ENCODE measurements at regions not wholly inside any gene's neighbourhood (a gene's known extent, or its start where the extent isn't known, plus 50 kb on each side); places are given as distances from the start of the nearest gene placed in this dataset.

- no peak overlapping the region for H3K27ac ChIP-seq (ENCODE audit: low read length)
- H3K4me2 ChIP-seq (ENCODE audit: low read length), result no peak overlapping the region
- no peak for DNase-seq
- intact Hi-C loops (cut with micrococcal nuclease), result no loop called here
- peaks cover 21% of the 10 kb centered on the region for H3K4me1 ChIP-seq (ENCODE audit: insufficient read depth, low read length)
- H3K9me3 ChIP-seq (ENCODE audit: low read length), result no peaks in the 10 kb centered on the region
- H3K9ac ChIP-seq (ENCODE audit: low read length), result no peak overlapping the region
- H3K9me2 ChIP-seq (replicated peaks; ENCODE audit: low read length), result no peaks in the 10 kb centered on the region
- H4K20me1 ChIP-seq (ENCODE audit: low read length), result no peaks in the 10 kb centered on the region
- ChIA-PET POLR2A (ENCODE audit: unreplicated experiment) (no interaction called here), CTCF (no interaction called here)
- no peak for ATAC-seq
- no peak overlapping the region for H2AFZ ChIP-seq (ENCODE audit: low read length)
- no peak for TF ChIP-seq EZH2 (IDR thresholded peaks at IDR 0.05; ENCODE audit: low read length, unreplicated experiment)
- TF ChIP-seq CTCF (conservative IDR thresholded peaks at IDR 0.05; ENCODE audit: low read depth, low read length), result no peak
- no peak for TF ChIP-seq EZH2phosphoT487 (IDR thresholded peaks at IDR 0.05; ENCODE audit: borderline replicate concordance, low read length)
- no peaks in the 10 kb centered on the region for H3K36me3 ChIP-seq (ENCODE audit: low read depth, low read length)
- no peaks in the 10 kb centered on the region for H3K27me3 ChIP-seq (ENCODE audit: low read length)
- no peaks in the 10 kb centered on the region for H3K79me2 ChIP-seq (ENCODE audit: low read length)
- no TSS peak for BruUV-seq (replicated peaks)
- H3K4me3 ChIP-seq (ENCODE audit: low read length), result no peak overlapping the region
- H3F3A ChIP-seq (ENCODE audit: low read length, unreplicated experiment), result no peaks in the 10 kb centered on the region
Measured at GRCh38 chr16:65545413-65545956, 423.6 kb upstream of the CDH11 start.

- CTCF ChIA-PET, result no interaction called here
- ATAC-seq, result no peak
- DNase-seq, result no peak
- Histone ChIP-seq H3K27me3 (ENCODE audit: low read length) (no peaks in the 10 kb centered on the region), H3K36me3 (ENCODE audit: low read depth, low read length) (no peaks in the 10 kb centered on the region), H3K4me1 (ENCODE audit: insufficient read depth, low read length) (peaks cover 28% of the 10 kb centered on the region), H3K9me2 (replicated peaks; ENCODE audit: low read length) (no peaks in the 10 kb centered on the region), H4K20me1 (ENCODE audit: low read length) (no peaks in the 10 kb centered on the region), H3F3A (ENCODE audit: low read length, unreplicated experiment) (no peaks in the 10 kb centered on the region), H3K79me2 (ENCODE audit: low read length) (no peaks in the 10 kb centered on the region), H3K4me2 (ENCODE audit: low read length) (no peak overlapping the region), H3K27ac (ENCODE audit: low read length) (no peak overlapping the region), H3K9me3 (ENCODE audit: low read length) (no peaks in the 10 kb centered on the region), H2AFZ (ENCODE audit: low read length) (no peak overlapping the region), H3K9ac (ENCODE audit: low read length) (no peak overlapping the region), H3K4me3 (ENCODE audit: low read length) (no peak overlapping the region)
- POLR2A ChIA-PET (ENCODE audit: unreplicated experiment), result no interaction called here
- no peak for TF ChIP-seq CTCF (conservative IDR thresholded peaks at IDR 0.05; ENCODE audit: low read depth, low read length)
- TF ChIP-seq EZH2 (IDR thresholded peaks at IDR 0.05; ENCODE audit: low read length, unreplicated experiment), result no peak
- no peak for TF ChIP-seq EZH2phosphoT487 (IDR thresholded peaks at IDR 0.05; ENCODE audit: borderline replicate concordance, low read length)
- intact Hi-C loops (cut with micrococcal nuclease), result no loop called here
- BruUV-seq (replicated peaks), result no TSS peak
Measured at GRCh38 chr16:65543781-65544740, 422.2 kb upstream of the CDH11 start.

DNA sequence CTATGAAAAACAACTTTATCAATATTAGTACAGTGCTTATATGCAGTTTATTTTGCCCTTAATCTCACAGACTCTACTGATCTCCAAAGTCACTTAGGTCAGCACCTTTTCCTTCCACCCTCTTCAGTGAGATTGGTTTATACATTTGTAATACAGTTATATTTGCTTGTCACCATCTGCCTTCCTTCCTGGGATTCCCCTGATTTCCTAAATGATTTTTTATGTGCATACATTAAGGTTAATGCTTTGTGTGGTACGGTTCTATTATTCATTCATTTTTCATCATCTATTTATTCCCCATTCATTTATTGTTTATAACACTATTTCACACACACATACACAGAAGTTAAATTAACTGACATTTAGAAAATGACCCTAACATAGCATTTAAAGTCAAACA, 419.8 kb upstream of the CDH11 start:
- intact Hi-C loops (cut with micrococcal nuclease), result no loop called here
- BruUV-seq (replicated peaks), result no TSS peak
- TF ChIP-seq EZH2phosphoT487 (IDR thresholded peaks at IDR 0.05; ENCODE audit: borderline replicate concordance, low read length), result no peak
- no peak for TF ChIP-seq CTCF (conservative IDR thresholded peaks at IDR 0.05; ENCODE audit: low read depth, low read length)
- TF ChIP-seq EZH2 (IDR thresholded peaks at IDR 0.05; ENCODE audit: low read length, unreplicated experiment), result no peak
- Histone ChIP-seq H2AFZ (ENCODE audit: low read length) (no peak overlapping the region), H3K36me3 (ENCODE audit: low read depth, low read length) (no peaks in the 10 kb centered on the region), H3K79me2 (ENCODE audit: low read length) (no peaks in the 10 kb centered on the region), H4K20me1 (ENCODE audit: low read length) (no peaks in the 10 kb centered on the region), H3K9me2 (replicated peaks; ENCODE audit: low read length) (0 out of 2 replicates have a peak, but pooled peaks cover 2% of the 10 kb centered on the region), H3K9ac (ENCODE audit: low read length) (no peak overlapping the region), H3F3A (ENCODE audit: low read length, unreplicated experiment) (no peaks in the 10 kb centered on the region), H3K27ac (ENCODE audit: low read length) (no peak overlapping the region), H3K4me1 (ENCODE audit: insufficient read depth, low read length) (peaks cover 15% of the 10 kb centered on the region), H3K9me3 (ENCODE audit: low read length) (no peaks in the 10 kb centered on the region), H3K27me3 (ENCODE audit: low read length) (no peaks in the 10 kb centered on the region), H3K4me2 (ENCODE audit: low read length) (no peak overlapping the region), H3K4me3 (ENCODE audit: low read length) (no peak overlapping the region)
- ChIA-PET POLR2A (ENCODE audit: unreplicated experiment) (no interaction called here), CTCF (no interaction called here)
- no peak for DNase-seq
- no peak for ATAC-seq
